Activated CD4-positive, alpha-beta T cell treated with anti-CD3 and anti-CD28 coated beads, Interleukin-2, amount 10 ng/mL, durations not matched to agents 24 days and 14 days (primary cell): ENCODE measurements at regions not wholly inside any gene's neighbourhood (a gene's known extent, or its start where the extent isn't known, plus 50 kb on each side); places are given as distances from the start of the nearest gene placed in this dataset.

Source experiments
- DNase-seq: peaks from one replicate; pipeline ENCODE4 v3.0.0; 2022
- H3K27ac Mint-ChIP-seq: one replicate; pipeline ENCODE4 v1.8.0; 2022; ENCODE audit warnings: mild to moderate bottlenecking, mixed read lengths
- H3K27me3 Mint-ChIP-seq: one replicate; pipeline ENCODE4 v1.8.0; 2022; ENCODE audit warnings: mixed read lengths
- H3K36me3 Mint-ChIP-seq: one replicate; pipeline ENCODE4 v1.8.0; 2022; ENCODE audit warnings: low read depth, mild to moderate bottlenecking, mixed read lengths
- H3K4me1 Mint-ChIP-seq: one replicate; pipeline ENCODE4 v1.8.0; 2021; ENCODE audit warnings: mixed read lengths
- H3K4me3 Mint-ChIP-seq: one replicate; pipeline ENCODE4 v1.8.0; 2022; ENCODE audit warnings: mild to moderate bottlenecking, moderate library complexity, mixed read lengths
- H3K9me3 Mint-ChIP-seq: one replicate; pipeline ENCODE4 v1.8.0; 2021; ENCODE audit warnings: mixed read lengths
- intact Hi-C: fragments of 100-400 bp; cut with micrococcal nuclease; formaldehyde crosslinking; loops from one replicate; pipeline ENCODE4 v1.15.1; 2023

DNA sequence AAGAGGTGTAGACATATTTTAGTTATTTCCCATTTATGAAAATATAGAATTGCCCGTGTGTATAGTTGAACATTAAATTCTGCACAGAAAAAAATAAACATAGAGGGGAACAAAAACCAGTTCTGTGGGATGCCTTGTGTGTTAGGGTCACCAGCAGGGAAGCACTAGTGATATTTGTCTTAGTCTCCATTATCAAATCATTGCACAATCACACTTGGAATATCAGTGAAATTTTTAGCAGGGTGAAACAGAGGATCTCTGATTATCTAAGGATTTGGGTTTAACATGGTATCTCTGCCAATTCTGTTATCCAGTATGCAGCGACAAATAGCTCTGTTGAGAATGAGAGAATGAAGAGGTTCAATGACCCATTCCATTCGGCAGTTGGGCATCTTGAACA is 496.0 kb upstream of the POM121L12 start:
- Mint-ChIP-seq H3K4me3 (no peak overlapping the region), H3K9me3 (peaks cover 3% of the 10 kb centered on the region), H3K4me1 (no peaks in the 10 kb centered on the region), H3K36me3 (no peaks in the 10 kb centered on the region), H3K27me3 (no peaks in the 10 kb centered on the region), H3K27ac (no peak overlapping the region)
- intact Hi-C loops, result no loop called here
- no peak for DNase-seq

DNA sequence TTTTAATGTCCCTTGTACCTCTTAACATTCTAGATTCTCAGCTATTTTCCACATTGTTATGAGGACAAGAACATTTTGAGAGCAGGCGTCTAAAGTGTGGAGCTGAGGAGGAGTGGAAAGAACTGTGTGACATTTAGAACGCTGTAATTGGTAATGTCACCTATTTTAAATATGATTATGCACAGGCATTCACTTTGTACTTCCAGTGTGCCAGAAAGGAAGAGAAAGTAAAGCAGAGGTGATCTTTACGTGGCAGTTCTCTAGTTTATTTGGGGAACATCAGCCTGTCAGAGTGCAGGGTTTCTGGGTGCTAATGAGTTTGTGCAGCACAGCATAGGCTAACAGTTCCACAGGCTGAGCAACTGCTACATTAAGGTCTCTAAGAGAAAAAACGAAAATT is 498.4 kb upstream of the POM121L12 start:
- no peaks in the 10 kb centered on the region for H3K27me3 Mint-ChIP-seq
- intact Hi-C loops, result no loop called here

DNA sequence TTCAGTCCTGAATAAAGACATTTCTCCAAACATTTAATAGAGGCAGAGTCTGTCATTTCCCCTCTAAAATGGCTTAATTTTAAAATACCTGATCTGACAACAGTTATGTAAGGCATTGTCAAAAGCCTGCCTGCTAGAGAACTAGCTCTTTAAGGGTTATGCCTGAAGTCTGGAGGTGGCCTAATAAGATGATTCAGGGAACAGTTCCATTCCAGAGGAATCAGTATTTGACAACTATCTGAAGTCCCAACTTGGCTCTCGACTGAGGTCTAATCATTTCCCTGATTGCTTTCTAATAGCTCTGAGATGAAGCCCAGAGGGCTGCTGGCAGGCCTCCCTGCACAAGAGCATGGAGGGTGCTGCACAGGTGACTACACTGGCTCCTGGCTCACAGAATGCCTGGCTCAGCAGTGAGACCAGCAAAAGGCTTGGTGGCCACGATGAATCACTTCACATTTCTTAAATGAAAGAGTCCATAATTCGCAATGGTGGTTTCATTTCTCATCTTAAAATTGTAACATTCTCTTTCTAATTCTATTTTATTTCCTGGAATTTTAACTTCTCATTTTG is 509.6 kb upstream of the POM121L12 start:
- Mint-ChIP-seq H3K27ac (no peak overlapping the region), H3K27me3 (no peaks in the 10 kb centered on the region), H3K4me1 (no peaks in the 10 kb centered on the region), H3K9me3 (no peaks in the 10 kb centered on the region), H3K4me3 (no peak overlapping the region), H3K36me3 (no peaks in the 10 kb centered on the region)
- no peak for DNase-seq
- intact Hi-C loops, result no loop called here

More for the DNA sequence above, 498.4 kb upstream of the POM121L12 start:
- DNase-seq, result no peak
- no peak overlapping the region for H3K27ac Mint-ChIP-seq
- peaks cover 3% of the 10 kb centered on the region for H3K9me3 Mint-ChIP-seq
- H3K4me3 Mint-ChIP-seq, result no peak overlapping the region
- no peaks in the 10 kb centered on the region for H3K4me1 Mint-ChIP-seq
- no peaks in the 10 kb centered on the region for H3K36me3 Mint-ChIP-seq

DNA sequence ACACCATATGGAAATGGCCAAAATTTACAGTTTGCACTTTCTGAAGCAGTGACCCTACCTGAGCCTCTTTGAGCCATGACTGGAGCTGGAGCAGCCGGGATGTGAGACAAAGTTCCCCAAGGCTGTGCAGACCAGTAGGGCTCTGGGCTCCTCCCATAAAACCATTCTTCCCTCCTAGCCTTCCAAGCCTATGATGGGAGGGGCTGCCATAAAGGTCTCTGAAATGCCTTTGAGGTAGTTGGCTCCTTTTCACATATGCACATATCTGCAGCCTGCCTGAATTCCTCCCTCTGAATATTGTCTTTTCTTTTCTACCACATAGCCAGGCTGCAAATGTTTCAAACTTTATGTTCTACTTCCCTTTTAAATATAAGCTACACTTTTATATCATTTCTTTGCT is 516.6 kb upstream of the POM121L12 start:
- DNase-seq, result no peak
- no peak overlapping the region for H3K27ac Mint-ChIP-seq
- H3K27me3 Mint-ChIP-seq, result no peaks in the 10 kb centered on the region
- intact Hi-C loops, result no loop called here
- H3K4me3 Mint-ChIP-seq, result no peak overlapping the region
- peaks cover 3% of the 10 kb centered on the region for H3K9me3 Mint-ChIP-seq
- H3K36me3 Mint-ChIP-seq, result no peaks in the 10 kb centered on the region
- H3K4me1 Mint-ChIP-seq, result no peaks in the 10 kb centered on the region

DNA sequence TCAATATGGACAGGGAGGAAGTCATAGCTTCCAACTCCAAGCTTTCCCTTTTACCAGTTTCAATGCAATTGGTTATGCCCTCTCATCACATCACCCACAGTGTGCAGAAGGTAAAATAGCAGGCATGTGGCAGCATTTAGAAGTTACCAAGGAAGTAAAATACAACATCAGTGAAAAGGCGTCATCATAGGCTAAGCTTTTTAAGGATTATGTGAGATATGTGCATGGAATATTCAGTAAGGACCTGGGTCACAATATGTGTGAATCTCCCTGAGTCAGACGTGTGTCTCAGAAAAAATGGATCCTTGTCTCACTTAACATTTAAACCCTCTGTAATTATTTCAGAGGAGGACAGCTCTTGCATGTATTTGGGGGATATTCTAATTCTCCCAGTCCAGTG is 522.8 kb upstream of the POM121L12 start:
- H3K9me3 Mint-ChIP-seq, result peaks cover 3% of the 10 kb centered on the region
- H3K4me1 Mint-ChIP-seq, result no peaks in the 10 kb centered on the region
- H3K36me3 Mint-ChIP-seq, result no peaks in the 10 kb centered on the region
- no peak for DNase-seq
- intact Hi-C loops, result no loop called here
- no peaks in the 10 kb centered on the region for H3K27me3 Mint-ChIP-seq
- no peak overlapping the region for H3K4me3 Mint-ChIP-seq
- H3K27ac Mint-ChIP-seq, result no peak overlapping the region

DNA sequence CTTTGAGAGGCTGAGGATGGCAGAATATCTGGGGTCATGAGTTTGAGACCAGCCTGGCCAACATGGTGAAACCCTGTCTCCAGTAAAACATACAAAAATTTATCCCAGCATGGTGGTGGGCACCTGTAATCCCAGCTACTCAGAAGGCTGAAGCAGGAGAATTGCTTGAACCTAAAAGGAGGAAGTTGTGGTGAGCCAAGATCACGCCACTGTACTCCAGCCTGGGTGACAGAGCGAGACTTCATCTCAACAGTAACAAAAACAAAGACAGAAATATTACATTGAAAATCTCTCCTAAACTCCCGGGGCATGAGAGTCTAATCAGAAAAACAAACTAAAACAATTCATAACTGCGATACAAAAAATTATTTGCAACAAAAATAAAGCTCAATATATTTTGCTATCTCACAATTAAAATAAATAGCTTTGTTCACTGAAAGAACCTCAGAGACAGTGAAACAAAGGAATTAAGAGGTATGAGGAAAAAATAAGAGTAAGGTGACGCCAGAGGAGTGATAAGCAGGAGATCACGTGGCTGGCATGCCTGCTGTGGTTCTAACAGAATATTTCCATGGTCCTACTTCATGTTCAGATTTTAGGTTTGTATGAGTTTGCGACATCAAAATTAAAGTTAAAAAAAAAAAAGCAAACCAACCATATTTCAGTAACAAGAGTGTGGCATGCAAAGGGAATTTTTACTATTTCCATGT is 527.7 kb upstream of the POM121L12 start:
- H3K27ac Mint-ChIP-seq, result no peak overlapping the region
- intact Hi-C loops, result no loop called here
- DNase-seq, result no peak
- H3K4me1 Mint-ChIP-seq, result no peaks in the 10 kb centered on the region
- no peaks in the 10 kb centered on the region for H3K36me3 Mint-ChIP-seq
- H3K9me3 Mint-ChIP-seq, result no peaks in the 10 kb centered on the region
- no peak overlapping the region for H3K4me3 Mint-ChIP-seq
- H3K27me3 Mint-ChIP-seq, result no peaks in the 10 kb centered on the region

DNA sequence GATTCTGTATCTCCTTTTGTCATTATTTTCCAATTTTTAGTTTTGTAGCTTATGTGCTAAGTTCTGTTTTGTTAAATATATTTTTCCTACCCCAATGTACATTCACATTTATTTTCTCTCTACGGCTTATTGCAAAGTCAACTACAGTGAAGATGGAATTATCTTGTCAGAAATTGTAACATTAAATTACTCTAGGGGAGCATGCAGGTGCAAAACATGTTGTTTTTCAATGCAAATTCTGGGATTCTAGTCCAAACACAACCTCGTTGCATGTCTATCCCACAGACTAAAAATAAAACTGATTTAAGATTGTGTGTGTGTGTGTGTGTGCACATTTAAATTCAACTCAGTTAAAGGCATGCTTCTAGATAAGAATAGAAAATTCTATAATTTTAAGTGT is 529.1 kb upstream of the POM121L12 start:
- Mint-ChIP-seq H3K4me1 (no peaks in the 10 kb centered on the region), H3K9me3 (no peaks in the 10 kb centered on the region), H3K27ac (no peak overlapping the region), H3K36me3 (no peaks in the 10 kb centered on the region), H3K27me3 (no peaks in the 10 kb centered on the region), H3K4me3 (no peak overlapping the region)
- no peak for DNase-seq
- intact Hi-C loops, result no loop called here

DNA sequence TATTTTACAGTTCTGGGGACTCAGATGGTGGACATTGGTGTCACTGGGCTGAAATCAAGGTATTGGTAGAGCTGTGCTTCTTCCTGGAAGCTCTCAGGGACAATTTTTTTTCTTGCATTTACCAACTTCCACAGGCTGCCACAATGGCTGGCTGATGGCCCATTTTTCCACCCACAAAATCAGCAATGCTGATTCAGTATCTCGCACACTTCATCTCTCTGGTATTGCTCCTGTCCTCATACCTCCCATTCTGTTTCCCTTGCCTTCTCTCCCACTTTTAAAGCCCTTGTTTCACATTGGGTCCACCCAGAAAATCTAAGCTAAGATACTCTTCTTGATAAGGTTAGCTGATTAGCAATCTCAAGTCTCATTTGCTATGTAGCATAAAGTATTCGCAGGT is 530.9 kb upstream of the POM121L12 start:
- Mint-ChIP-seq H3K9me3 (no peaks in the 10 kb centered on the region), H3K4me3 (no peak overlapping the region), H3K27me3 (no peaks in the 10 kb centered on the region), H3K36me3 (no peaks in the 10 kb centered on the region), H3K4me1 (no peaks in the 10 kb centered on the region), H3K27ac (no peak overlapping the region)
- intact Hi-C loops, result no loop called here
- no peak for DNase-seq

DNA sequence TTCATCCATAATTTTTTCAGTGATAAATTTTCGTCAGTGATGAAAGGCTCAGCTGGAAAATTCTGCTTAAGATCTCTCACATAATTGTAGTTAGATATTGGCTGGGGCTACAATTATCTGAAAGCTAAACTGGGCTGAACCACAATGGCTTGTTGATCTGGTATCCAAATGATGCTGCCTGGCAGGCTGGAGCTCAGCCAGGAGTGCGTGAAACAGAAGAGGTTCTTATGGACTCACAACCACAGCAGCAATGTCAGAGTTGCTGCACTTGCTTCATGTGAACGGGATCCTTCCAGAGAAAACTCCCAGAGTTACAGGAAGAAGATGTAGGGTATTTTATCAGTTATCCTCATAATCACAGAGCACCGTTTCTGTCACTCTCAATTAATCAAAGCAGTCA is 533.2 kb upstream of the POM121L12 start:
- Mint-ChIP-seq H3K4me3 (no peak overlapping the region), H3K27ac (no peak overlapping the region), H3K9me3 (no peaks in the 10 kb centered on the region), H3K36me3 (no peaks in the 10 kb centered on the region), H3K4me1 (no peaks in the 10 kb centered on the region), H3K27me3 (no peaks in the 10 kb centered on the region)
- intact Hi-C loops, result no loop called here
- DNase-seq, result no peak

DNA sequence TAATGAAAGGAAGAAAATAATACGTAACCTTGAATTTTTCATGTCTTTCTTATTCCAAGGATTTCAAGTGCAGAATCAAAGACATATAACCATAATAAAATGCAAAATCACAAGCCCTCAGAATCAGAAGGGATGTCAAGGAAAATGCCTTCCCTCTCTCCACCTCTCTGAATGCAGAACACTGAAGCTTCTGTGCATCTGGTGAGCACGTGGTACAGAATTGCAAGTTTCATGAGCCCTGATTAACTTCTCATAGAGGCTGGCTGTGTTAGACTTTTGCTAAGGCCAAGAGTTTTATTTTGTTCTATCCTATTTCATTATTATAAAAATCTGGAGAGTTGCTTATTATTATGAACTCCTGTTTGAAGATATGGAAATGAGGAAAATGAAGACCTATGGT is 533.7 kb upstream of the POM121L12 start:
- intact Hi-C loops, result no loop called here
- Mint-ChIP-seq H3K9me3 (no peaks in the 10 kb centered on the region), H3K27me3 (no peaks in the 10 kb centered on the region), H3K4me3 (no peak overlapping the region), H3K27ac (no peak overlapping the region), H3K4me1 (no peaks in the 10 kb centered on the region), H3K36me3 (no peaks in the 10 kb centered on the region)
- no peak for DNase-seq

DNA sequence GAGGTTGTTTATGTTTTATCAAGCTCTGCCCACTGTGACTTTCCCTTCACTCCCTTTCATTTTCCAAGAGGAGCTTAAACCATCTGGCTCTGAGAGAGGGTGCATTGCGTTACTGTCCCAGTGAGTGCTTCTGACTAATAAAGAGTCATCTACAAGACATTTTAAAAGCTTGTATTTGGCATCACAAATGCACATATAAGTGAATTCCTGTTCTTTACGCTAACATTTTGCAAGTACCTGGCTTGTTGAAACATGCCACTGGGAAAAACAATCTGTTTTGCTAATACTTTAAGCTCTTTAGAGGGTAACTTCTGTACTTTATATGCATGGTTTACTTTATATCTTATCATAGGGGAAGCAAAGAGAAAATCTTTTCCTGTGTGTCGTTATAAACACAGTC is 534.6 kb upstream of the POM121L12 start:
- Mint-ChIP-seq H3K27ac (no peak overlapping the region), H3K4me3 (no peak overlapping the region), H3K4me1 (no peaks in the 10 kb centered on the region), H3K36me3 (no peaks in the 10 kb centered on the region), H3K9me3 (no peaks in the 10 kb centered on the region), H3K27me3 (no peaks in the 10 kb centered on the region)
- intact Hi-C loops, result no loop called here
- no peak for DNase-seq

DNA sequence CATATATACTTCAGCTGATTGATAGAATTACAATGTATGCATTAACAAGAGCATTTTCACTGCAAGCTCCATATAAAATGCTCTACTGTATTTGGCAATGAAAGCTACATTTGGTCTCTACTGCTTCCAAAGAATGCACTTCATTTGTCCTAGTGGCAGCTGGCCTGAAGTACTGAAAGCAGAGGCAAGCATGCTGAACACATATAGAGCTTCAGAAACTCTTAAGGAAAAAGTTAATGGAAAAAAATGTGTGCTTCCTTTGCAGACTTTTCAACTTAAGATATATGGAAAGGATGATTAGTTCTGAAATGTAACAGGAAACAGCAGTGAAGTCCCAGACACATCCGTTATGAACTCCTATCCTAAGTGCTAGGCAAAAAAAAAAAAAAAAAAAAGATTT is 537.1 kb upstream of the POM121L12 start:
- Mint-ChIP-seq H3K27ac (no peak overlapping the region), H3K4me3 (no peak overlapping the region), H3K36me3 (no peaks in the 10 kb centered on the region), H3K4me1 (no peaks in the 10 kb centered on the region), H3K27me3 (no peaks in the 10 kb centered on the region), H3K9me3 (no peaks in the 10 kb centered on the region)
- intact Hi-C loops, result no loop called here
- no peak for DNase-seq

DNA sequence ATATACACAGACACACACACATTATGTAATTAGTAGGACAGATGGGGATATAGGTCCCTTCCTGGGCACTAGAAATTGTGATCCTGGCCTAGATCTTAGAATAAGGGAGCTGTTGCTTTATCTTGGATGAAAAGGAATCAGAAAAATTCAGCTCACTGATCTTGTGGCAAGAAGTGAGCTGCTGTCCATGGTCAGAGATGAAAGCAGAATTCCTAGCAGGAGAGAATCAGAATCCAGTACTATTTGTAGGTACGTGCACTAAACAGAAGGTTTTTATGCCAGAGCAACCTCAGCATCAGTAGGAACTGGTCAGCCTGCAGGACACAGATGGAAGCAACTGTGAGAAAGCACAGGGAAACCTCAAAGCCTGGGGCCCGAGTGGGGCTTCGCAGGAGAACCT is 549.2 kb upstream of the POM121L12 start:
- H3K36me3 Mint-ChIP-seq, result no peaks in the 10 kb centered on the region
- intact Hi-C loops, result no loop called here
- no peaks in the 10 kb centered on the region for H3K4me1 Mint-ChIP-seq
- H3K9me3 Mint-ChIP-seq, result no peaks in the 10 kb centered on the region
- DNase-seq, result no peak
- no peak overlapping the region for H3K27ac Mint-ChIP-seq
- no peak overlapping the region for H3K4me3 Mint-ChIP-seq
- no peaks in the 10 kb centered on the region for H3K27me3 Mint-ChIP-seq

DNA sequence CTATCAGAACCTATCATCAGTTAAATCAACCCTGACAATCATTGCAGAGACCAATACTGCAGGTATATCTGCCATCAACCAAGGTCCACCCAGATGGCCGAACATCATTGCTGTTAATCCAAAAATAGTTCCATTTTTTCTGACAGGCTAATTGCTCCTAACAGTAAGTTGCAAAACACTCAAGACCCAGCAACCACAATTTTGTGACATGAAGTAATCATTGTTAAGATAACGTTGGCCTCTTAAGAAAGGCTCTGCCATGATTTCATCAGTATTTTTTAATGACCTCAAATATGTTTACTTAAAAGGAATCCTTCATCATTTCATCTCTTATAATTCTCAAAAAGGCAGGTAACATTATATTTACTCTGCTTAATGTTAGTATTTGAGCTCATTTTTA is 553.4 kb upstream of the POM121L12 start:
- H3K9me3 Mint-ChIP-seq, result no peaks in the 10 kb centered on the region
- intact Hi-C loops, result no loop called here
- H3K36me3 Mint-ChIP-seq, result no peaks in the 10 kb centered on the region
- H3K27me3 Mint-ChIP-seq, result no peaks in the 10 kb centered on the region
- H3K4me3 Mint-ChIP-seq, result no peak overlapping the region
- H3K4me1 Mint-ChIP-seq, result no peaks in the 10 kb centered on the region
- no peak overlapping the region for H3K27ac Mint-ChIP-seq
- no peak for DNase-seq

DNA sequence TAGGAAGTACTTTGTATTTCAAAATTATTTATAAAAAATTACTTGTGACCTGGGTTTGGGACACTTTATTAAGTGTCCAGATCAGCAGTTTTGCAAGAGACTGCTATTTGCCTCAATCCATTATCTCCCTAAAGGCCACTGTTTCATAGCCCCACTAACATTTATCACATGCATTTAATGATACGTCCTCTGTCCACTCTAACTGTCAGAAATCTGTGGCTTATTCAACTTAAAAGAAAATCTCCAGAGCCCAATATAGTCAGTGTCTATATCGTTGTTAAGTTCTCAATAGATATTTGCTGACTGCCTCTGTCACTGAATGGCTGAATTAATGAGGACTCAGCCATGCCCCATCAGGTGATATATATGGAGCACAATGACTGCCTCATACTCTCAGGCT is 553.9 kb upstream of the POM121L12 start:
- intact Hi-C loops, result no loop called here
- H3K27me3 Mint-ChIP-seq, result no peaks in the 10 kb centered on the region
- no peaks in the 10 kb centered on the region for H3K4me1 Mint-ChIP-seq
- no peaks in the 10 kb centered on the region for H3K36me3 Mint-ChIP-seq
- no peaks in the 10 kb centered on the region for H3K9me3 Mint-ChIP-seq
- no peak overlapping the region for H3K4me3 Mint-ChIP-seq
- no peak overlapping the region for H3K27ac Mint-ChIP-seq
- no peak for DNase-seq
